B cell (primary cell): ENCODE measurements at regions not wholly inside any gene's neighbourhood (a gene's known extent, or its start where the extent isn't known, plus 50 kb on each side); places are given as distances from the start of the nearest gene placed in this dataset.

Source experiments
- ATAC-seq: fragments of 200-7000 bp; cut with Tn5 transposase; one replicate; pipeline ENCODE4 v1.10.0; 2021; ENCODE audit warnings: low read depth, mild to moderate bottlenecking, moderate number of reproducible peaks, moderate library complexity
- CTCF ChIA-PET: fragments of 350-600 bp; sonication (Branson Sonifier 250); formaldehyde crosslinking; loops from one replicate; lab custom pipeline; 2021; ENCODE audit warnings: antibody characterized with exemption, inconsistent platforms; lab: Charles Lee
- POLR2A ChIA-PET: fragments of 350-600 bp; sonication (Branson Sonifier 250); formaldehyde crosslinking; loops from one replicate; lab custom pipeline; 2021; ENCODE audit warnings: antibody characterized with exemption; lab: Charles Lee
- DNase-seq: peaks from one replicate; pipeline ENCODE4 v3.0.0; 2013
- H2AFZ ChIP-seq: 2 replicates; pipeline ENCODE4 v1.6.1; 2012; ENCODE audit warnings: mild to moderate bottlenecking, low read depth, low read length; ENCODE audit not compliant: insufficient read depth, poor library complexity, severe bottlenecking
- H3K27ac ChIP-seq, 2 donors: 1 replicate in 1 of 2; 2 replicates in 1 of 2; pipeline ENCODE4 v1.5.1; 2012 to 2013; ENCODE audit warnings: low read length in 2 of 2, mild to moderate bottlenecking in 2 of 2, moderate library complexity in 1 of 2
- H3K27me3 ChIP-seq, 4 experiments: fragments of 200-600 bp in 1 of 4; sonication (generic) in 1 of 4; replicated peaks in 1 of 4; 1 replicate in 2 of 4; 2 replicates in 2 of 4; pipeline versions ENCODE4 v1.6.1 to v1.7.0; 2013 to 2016; ENCODE audit warnings: low read length in 3 of 4, mild to moderate bottlenecking in 2 of 4, mixed read lengths in 1 of 4, moderate library complexity in 1 of 4; ENCODE audit not compliant: insufficient read depth in 4 of 4, control insufficient read depth in 3 of 4; ENCODE audit errors: control extremely low read depth in 1 of 4
- H3K36me3 ChIP-seq, 2 experiments: replicated peaks in 1 of 2; 1 replicate in 1 of 2; 2 replicates in 1 of 2; pipeline versions ENCODE4 v1.6.1 to v1.7.1; 2013; ENCODE audit warnings: low read length in 1 of 2; ENCODE audit not compliant: insufficient read depth in 2 of 2, control insufficient read depth in 1 of 2; ENCODE audit errors: control extremely low read depth in 1 of 2, extremely low read depth in 1 of 2
- H3K4me1 ChIP-seq, 2 donors: fragments of 200-600 bp in 1 of 2; sonication (generic) in 1 of 2; 1 replicate in 1 of 2; 2 replicates in 1 of 2; pipeline versions ENCODE4 v1.5.1 to v1.6.1; 2013 to 2017; ENCODE audit warnings: low read length in 2 of 2; ENCODE audit not compliant: control insufficient read depth in 2 of 2, insufficient read depth in 2 of 2
- H3K4me2 ChIP-seq: replicated peaks from 2 replicates; pipeline ENCODE3; 2012; ENCODE audit warnings: mild to moderate bottlenecking, low read depth, low read length; ENCODE audit not compliant: poor library complexity, severe bottlenecking
- H3K4me3 ChIP-seq, 5 experiments: fragments of 200-600 bp in 1 of 5; sonication (generic) in 1 of 5; 1 replicate in 3 of 5; 2 replicates in 2 of 5; pipeline versions ENCODE4 v1.5.1 to v1.7.0; 2011 to 2016; ENCODE audit warnings: low read length in 4 of 5, mild to moderate bottlenecking in 4 of 5, low read depth in 2 of 5, control low read depth in 1 of 5, moderate library complexity in 1 of 5; ENCODE audit not compliant: insufficient read depth in 1 of 5; ENCODE audit errors: control extremely low read depth in 1 of 5, extremely low read depth in 1 of 5
- H3K79me2 ChIP-seq: fragments of 200-600 bp; sonication (generic); one replicate; pipeline ENCODE4 v1.6.0; 2016; ENCODE audit warnings: low read length; ENCODE audit not compliant: control insufficient read depth, insufficient read depth
- H3K9ac ChIP-seq: fragments of 200-600 bp; sonication (generic); 2 replicates; pipeline ENCODE4 v1.6.1; 2017; ENCODE audit warnings: mild to moderate bottlenecking, low read length, moderate library complexity
- H3K9me3 ChIP-seq, 3 donors: one replicate each; pipeline versions ENCODE4 v1.6.1 to v1.7.1; 2013; ENCODE audit warnings: low read length in 2 of 3; ENCODE audit not compliant: control insufficient read depth in 2 of 3, insufficient read depth in 1 of 3; ENCODE audit errors: control extremely low read depth in 1 of 3
- H4K20me1 ChIP-seq: 2 replicates; pipeline ENCODE4 v1.6.0; 2012; ENCODE audit warnings: mild to moderate bottlenecking, low read length; ENCODE audit not compliant: insufficient read depth, control insufficient read depth, poor library complexity, severe bottlenecking
- H3K27ac Mint-ChIP-seq: one replicate; pipeline ENCODE4 v1.8.0; 2021; ENCODE audit warnings: mixed read lengths
- H3K27me3 Mint-ChIP-seq: one replicate; pipeline ENCODE4 v1.8.0; 2021; ENCODE audit warnings: mixed read lengths
- H3K4me1 Mint-ChIP-seq: one replicate; pipeline ENCODE4 v1.8.0; 2021; ENCODE audit warnings: mixed read lengths
- H3K4me3 Mint-ChIP-seq: one replicate; pipeline ENCODE4 v1.8.0; 2021; ENCODE audit warnings: mixed read lengths
- H3K9me3 Mint-ChIP-seq: one replicate; pipeline ENCODE4 v1.8.0; 2022; ENCODE audit warnings: mixed read lengths; ENCODE audit not compliant: insufficient read depth
- CTCF ChIP-seq: fragments of 200-600 bp; IDR thresholded peaks from one replicate; pipeline ENCODE4 v1.8.0; 2022; ENCODE audit warnings: antibody characterized with exemption, mild to moderate bottlenecking
- EZH2 ChIP-seq: IDR thresholded peaks from 2 replicates; pipeline ENCODE4 v1.6.1; 2012; ENCODE audit warnings: borderline replicate concordance, low read depth, mild to moderate bottlenecking, moderate library complexity, low read length; ENCODE audit not compliant: insufficient read depth, poor library complexity, severe bottlenecking
- WGBS: methylation state at CpG from one replicate; pipeline ENCODE4 v1.1.5; 2013; ENCODE audit warnings: missing lambda C conversion rate; ENCODE audit not compliant: insufficient coverage; 5-methylcytosine and 5-hydroxymethylcytosine counted together
- intact Hi-C: fragments of 100-400 bp; cut with micrococcal nuclease; formaldehyde crosslinking; loops from one replicate; pipeline ENCODE4 v1.10.0; 2022

- Mint-ChIP-seq H3K27me3 (peaks cover 24% of the 10 kb centered on the region), H3K9me3 (peaks cover 3% of the 10 kb centered on the region), H3K4me3 (no peak overlapping the region), H3K27ac (no peak overlapping the region), H3K4me1 (no peaks in the 10 kb centered on the region)
- ChIA-PET CTCF (no interaction called here), POLR2A (no interaction called here)
- H3K27me3 ChIP-seq = peaks cover 0 to under 1% (median 0%) of the 10 kb centered on the region in 4 experiments
- no peak overlapping the region for H3K4me3 ChIP-seq
- H3K9ac ChIP-seq = no peak overlapping the region
- H3K9me3 ChIP-seq = peaks cover 0 to 18% (median 0%) of the 10 kb centered on the region in 3 donors
- no peaks in the 10 kb centered on the region for H3K4me1 ChIP-seq
- H3K4me2 ChIP-seq = no peak overlapping the region
- intact Hi-C loops = no loop called here
- no peak overlapping the region for H3K27ac ChIP-seq
- no peak overlapping the region for H2AFZ ChIP-seq
- H4K20me1 ChIP-seq = no peaks in the 10 kb centered on the region
- TF ChIP-seq EZH2 = no peak
- no peak for ATAC-seq
- no peak for DNase-seq
- no peaks in the 10 kb centered on the region for H3K36me3 ChIP-seq
- H3K79me2 ChIP-seq = no peaks in the 10 kb centered on the region
- 40% methylated on average over 1 of the region's 4 CpGs for WGBS
Observed at GRCh38 chr12:131348646-131349045, 362.2 kb upstream of the SFSWAP start.

- ChIA-PET POLR2A (no interaction called here), CTCF (no interaction called here)
- ATAC-seq = no peak
Observed at GRCh38 chr12:131349397-131350127, 361.3 kb upstream of the SFSWAP start.

More at GRCh38 chr12:131349397-131350127, 361.3 kb upstream of the SFSWAP start:
- peaks cover 0 to 3% (median 0%) of the 10 kb centered on the region in 4 experiments for H3K27me3 ChIP-seq
- Mint-ChIP-seq H3K4me1 (no peaks in the 10 kb centered on the region), H3K27me3 (peaks cover 29% of the 10 kb centered on the region), H3K4me3 (no peak overlapping the region), H3K9me3 (peaks cover 3% of the 10 kb centered on the region), H3K27ac (no peak overlapping the region)
- no peak overlapping the region for H3K27ac ChIP-seq
- no peaks in the 10 kb centered on the region for H3K36me3 ChIP-seq
- no peaks in the 10 kb centered on the region for H3K4me1 ChIP-seq
- H2AFZ ChIP-seq = no peak overlapping the region
- H3K9ac ChIP-seq = no peak overlapping the region
- DNase-seq = no peak
- no peaks in the 10 kb centered on the region for H4K20me1 ChIP-seq
- H3K4me2 ChIP-seq = no peak overlapping the region
- TF ChIP-seq CTCF (no peak), EZH2 (no peak)
- WGBS = 79% methylated on average over 16 of the region's 20 CpGs
- intact Hi-C loops = no loop called here
- no peaks in the 10 kb centered on the region for H3K79me2 ChIP-seq
- peaks cover 0 to 18% (median 0%) of the 10 kb centered on the region in 3 donors for H3K9me3 ChIP-seq
- no peak overlapping the region for H3K4me3 ChIP-seq
